ENCODE measurements at regions not wholly inside any gene's neighbourhood (a gene's known extent, or its start where the extent isn't known, plus 50 kb on each side); places are given as distances from the start of the nearest gene placed in this dataset.
A peak's percentile ranks its signal among the peaks of the same experiment; 100 is the strongest.

GRCh38 chr4:116724249-116724648 is 361.1 kb downstream of the TRAM1L1 start:
- TF ChIP-seq ZNF114 (CRISPR knock-in tag; IDR thresholded peaks at IDR 0.05) = no peak
- no peak for TF ChIP-seq EZH2 (IDR thresholded peaks at IDR 0.05; ENCODE audit: low read depth, unreplicated experiment)
- no peak for TF ChIP-seq STAT1 (IDR thresholded peaks at IDR 0.05; ENCODE audit: unreplicated experiment)
- no peak for TF ChIP-seq ETS1 (IDR thresholded peaks at IDR 0.05)
- no peak for TF ChIP-seq NANOG (IDR thresholded peaks at IDR 0.05; ENCODE audit: borderline replicate concordance)
- TF ChIP-seq POLR2AphosphoS5 (IDR thresholded peaks at IDR 0.05; ENCODE audit: low read depth) = no peak
- H3K27me3 ChIP-seq (ENCODE audit: insufficient read depth) = no peaks in the 10 kb centered on the region
- no peak overlapping the region for H3K4me3 Mint-ChIP-seq
- ATAC-seq = no peak
- H2AFZ ChIP-seq = peak overlapping the region; percentile 21; the same call in 1 of the 2 replicates
- H3K4me1 ChIP-seq (ENCODE audit: insufficient read depth) = no peaks in the 10 kb centered on the region
- no peaks in the 10 kb centered on the region for H4K20me1 ChIP-seq (replicated peaks; ENCODE audit: insufficient read depth)
- no peaks in the 10 kb centered on the region for H3K36me3 ChIP-seq (ENCODE audit: insufficient read depth)
- no peaks in the 10 kb centered on the region for H3K9me2 ChIP-seq (ENCODE audit: insufficient read depth)
- no peak overlapping the region for H3K4me3 ChIP-seq
- DNase-seq (ENCODE audit: low spot score) = no peak
- no peak overlapping the region for H3K27ac ChIP-seq (ENCODE audit: low read depth)
- H3K36me3 Mint-ChIP-seq (ENCODE audit: low read depth) = no peaks in the 10 kb centered on the region
- H3K9me3 Mint-ChIP-seq = no peaks in the 10 kb centered on the region
- no peak overlapping the region for H3K27ac Mint-ChIP-seq
- H3F3A ChIP-seq (replicated peaks; ENCODE audit: low read depth) = no peaks in the 10 kb centered on the region
- H3K27me3 Mint-ChIP-seq (ENCODE audit: insufficient read depth, low read depth, poor library complexity) = no peaks in the 10 kb centered on the region
- H3K4me2 ChIP-seq = no peak overlapping the region
- H3K4me1 Mint-ChIP-seq = no peaks in the 10 kb centered on the region
- no peaks in the 10 kb centered on the region for H3K79me2 ChIP-seq (replicated peaks; ENCODE audit: insufficient read depth)

DNA sequence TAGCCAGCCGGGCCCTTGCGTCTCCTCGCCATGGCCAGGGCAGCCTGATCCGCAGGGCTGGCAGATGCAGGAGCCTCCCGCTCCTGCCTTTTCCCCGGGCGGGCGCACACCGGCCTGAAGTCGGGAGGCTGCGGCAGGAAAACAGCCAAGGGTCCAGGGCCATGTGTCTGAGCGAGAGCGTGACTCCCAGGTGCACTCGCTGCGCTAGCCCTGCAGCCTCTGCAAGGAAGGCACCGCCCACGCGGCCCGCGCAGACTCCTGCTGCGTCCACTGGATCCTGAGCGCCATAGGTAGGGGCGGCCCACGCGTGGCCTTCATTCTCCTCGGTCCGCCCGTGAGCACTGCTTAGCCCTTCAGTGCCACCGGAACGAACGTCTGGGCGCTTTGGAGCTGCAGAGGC is 379.9 kb downstream of the TRAM1L1 start:
- H4K20me1 ChIP-seq (replicated peaks; ENCODE audit: insufficient read depth) = no peaks in the 10 kb centered on the region
- no peaks in the 10 kb centered on the region for H3K4me1 ChIP-seq (ENCODE audit: insufficient read depth)
- no peak overlapping the region for H3K27ac Mint-ChIP-seq
- no peak overlapping the region for H3K4me2 ChIP-seq
- ATAC-seq (no peak; the same call in 2 of the 3 replicates), DNase-seq (ENCODE audit: low spot score) (no peak)
- H3K36me3 Mint-ChIP-seq (ENCODE audit: low read depth) = no peaks in the 10 kb centered on the region
- H3K9me2 ChIP-seq (ENCODE audit: insufficient read depth) = no peaks in the 10 kb centered on the region
- H3K4me1 Mint-ChIP-seq = no peaks in the 10 kb centered on the region
- H3F3A ChIP-seq (replicated peaks; ENCODE audit: low read depth) = no peaks in the 10 kb centered on the region
- no peak overlapping the region for H3K4me3 ChIP-seq
- H3K79me2 ChIP-seq (replicated peaks; ENCODE audit: insufficient read depth) = no peaks in the 10 kb centered on the region
- H3K27me3 ChIP-seq (ENCODE audit: insufficient read depth) = no peaks in the 10 kb centered on the region
- H2AFZ ChIP-seq = peak overlapping the region; percentile 76
- no peaks in the 10 kb centered on the region for H3K9me3 Mint-ChIP-seq
- no peak overlapping the region for H3K4me3 Mint-ChIP-seq
- H3K36me3 ChIP-seq (ENCODE audit: insufficient read depth) = no peaks in the 10 kb centered on the region
- no peak overlapping the region for H3K27ac ChIP-seq (ENCODE audit: low read depth)
- H3K27me3 Mint-ChIP-seq (ENCODE audit: insufficient read depth, low read depth, poor library complexity) = peaks cover 2% of the 10 kb centered on the region
- TF ChIP-seq ZNF114 (CRISPR knock-in tag; IDR thresholded peaks at IDR 0.05) (no peak), ZNF462 (CRISPR knock-in tag; IDR thresholded peaks at IDR 0.05) (no peak), STAT1 (IDR thresholded peaks at IDR 0.05; ENCODE audit: unreplicated experiment) (no peak), CREB1 (CRISPR knock-in tag; IDR thresholded peaks at IDR 0.05; ENCODE audit: low read depth) (no peak), EZH2phosphoT487 (IDR thresholded peaks at IDR 0.05; ENCODE audit: unreplicated experiment) (no peak), ZNF331 (CRISPR knock-in tag; IDR thresholded peaks at IDR 0.05; ENCODE audit: low read depth) (no peak), JUNB (IDR thresholded peaks at IDR 0.05; ENCODE audit: unreplicated experiment) (no peak)
- TF ChIP-seq, protein P1, sequence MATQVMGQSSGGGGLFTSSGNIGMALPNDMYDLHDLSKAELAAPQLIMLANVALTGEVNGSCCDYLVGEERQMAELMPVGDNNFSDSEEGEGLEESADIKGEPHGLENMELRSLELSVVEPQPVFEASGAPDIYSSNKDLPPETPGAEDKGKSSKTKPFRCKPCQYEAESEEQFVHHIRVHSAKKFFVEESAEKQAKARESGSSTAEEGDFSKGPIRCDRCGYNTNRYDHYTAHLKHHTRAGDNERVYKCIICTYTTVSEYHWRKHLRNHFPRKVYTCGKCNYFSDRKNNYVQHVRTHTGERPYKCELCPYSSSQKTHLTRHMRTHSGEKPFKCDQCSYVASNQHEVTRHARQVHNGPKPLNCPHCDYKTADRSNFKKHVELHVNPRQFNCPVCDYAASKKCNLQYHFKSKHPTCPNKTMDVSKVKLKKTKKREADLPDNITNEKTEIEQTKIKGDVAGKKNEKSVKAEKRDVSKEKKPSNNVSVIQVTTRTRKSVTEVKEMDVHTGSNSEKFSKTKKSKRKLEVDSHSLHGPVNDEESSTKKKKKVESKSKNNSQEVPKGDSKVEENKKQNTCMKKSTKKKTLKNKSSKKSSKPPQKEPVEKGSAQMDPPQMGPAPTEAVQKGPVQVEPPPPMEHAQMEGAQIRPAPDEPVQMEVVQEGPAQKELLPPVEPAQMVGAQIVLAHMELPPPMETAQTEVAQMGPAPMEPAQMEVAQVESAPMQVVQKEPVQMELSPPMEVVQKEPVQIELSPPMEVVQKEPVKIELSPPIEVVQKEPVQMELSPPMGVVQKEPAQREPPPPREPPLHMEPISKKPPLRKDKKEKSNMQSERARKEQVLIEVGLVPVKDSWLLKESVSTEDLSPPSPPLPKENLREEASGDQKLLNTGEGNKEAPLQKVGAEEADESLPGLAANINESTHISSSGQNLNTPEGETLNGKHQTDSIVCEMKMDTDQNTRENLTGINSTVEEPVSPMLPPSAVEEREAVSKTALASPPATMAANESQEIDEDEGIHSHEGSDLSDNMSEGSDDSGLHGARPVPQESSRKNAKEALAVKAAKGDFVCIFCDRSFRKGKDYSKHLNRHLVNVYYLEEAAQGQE (IDR thresholded peaks at IDR 0.05; ENCODE audit: unreplicated experiment) = no peak

Measured in GM23338 (cell line).